A673 (cell line): ENCODE measurements at regions not wholly inside any gene's neighbourhood (a gene's known extent, or its start where the extent isn't known, plus 50 kb on each side); places are given as distances from the start of the nearest gene placed in this dataset.

Experiments
- BruUV-seq: library from RNA; stranded (reverse); fragments of 400-500 nt; replicated peaks from 2 replicates; lab custom pipeline; 2021; lab: Mats Ljungman, UMichigan
- CTCF ChIA-PET: fragments of 300-600 bp; sonication (Branson Sonifier 250); formaldehyde crosslinking; loops from one replicate; lab custom pipeline; 2022; ENCODE audit warnings: antibody characterized with exemption; lab: Charles Lee
- POLR2A ChIA-PET: fragments of 300-600 bp; sonication (Branson Sonifier 250); formaldehyde crosslinking; loops from one replicate; lab custom pipeline; 2022; ENCODE audit warnings: antibody characterized with exemption; ENCODE audit not compliant: low non-redundant PET; lab: Charles Lee
- DNase-seq: peaks from one replicate; pipeline ENCODE4 v3.0.0-alpha.2; 2015; ENCODE audit warnings: low spot score
- H3K27ac ChIP-seq: fragments of 200-600 bp; sonication (generic); 2 replicates; pipeline ENCODE4 v1.5.1; 2016; ENCODE audit warnings: mixed run types, low read depth, mild to moderate bottlenecking, mixed read lengths, antibody characterized with exemption, low read length; ENCODE audit not compliant: poor library complexity, severe bottlenecking
- H3K27me3 ChIP-seq: fragments of 200-600 bp; sonication (generic); replicated peaks from 2 replicates; pipeline ENCODE4 v1.6.1; 2017; ENCODE audit warnings: mixed run types, low read depth, mild to moderate bottlenecking, mixed read lengths, antibody characterized with exemption, low read length; ENCODE audit not compliant: insufficient read depth, poor library complexity
- H3K36me3 ChIP-seq: fragments of 200-600 bp; sonication (generic); 2 replicates; pipeline ENCODE4 v1.6.1; 2016; ENCODE audit warnings: mixed run types, mild to moderate bottlenecking, mixed read lengths, antibody characterized with exemption, low read length; ENCODE audit not compliant: insufficient read depth, poor library complexity, severe bottlenecking
- H3K4me1 ChIP-seq: fragments of 200-600 bp; sonication (generic); 2 replicates; pipeline ENCODE4 v1.6.1; 2017; ENCODE audit warnings: mixed run types, mild to moderate bottlenecking, mixed read lengths, antibody characterized with exemption, low read length; ENCODE audit not compliant: insufficient read depth, poor library complexity, severe bottlenecking
- H3K4me3 ChIP-seq: fragments of 200-600 bp; sonication (generic); 2 replicates; pipeline ENCODE4 v1.5.1; 2016; ENCODE audit warnings: low read depth, mixed run types, mild to moderate bottlenecking, mixed read lengths, low read length; ENCODE audit not compliant: poor library complexity, severe bottlenecking
- H3K9me3 ChIP-seq: fragments of 200-600 bp; sonication (generic); 2 replicates; pipeline ENCODE4 v1.6.1; 2016; ENCODE audit warnings: mixed run types, low read depth, mild to moderate bottlenecking, mixed read lengths, antibody characterized with exemption, low read length; ENCODE audit not compliant: poor library complexity, severe bottlenecking
- EZH2 ChIP-seq: fragments of 200-600 bp; sonication (generic); IDR thresholded peaks from 2 replicates; pipeline ENCODE4 v1.6.1; 2017; ENCODE audit warnings: borderline replicate concordance, low read depth, mild to moderate bottlenecking, mixed read lengths, antibody characterized with exemption, low read length; ENCODE audit not compliant: poor library complexity, severe bottlenecking
- intact Hi-C: fragments of 100-400 bp; cut with micrococcal nuclease; formaldehyde crosslinking; loops from one replicate; pipeline ENCODE4 v1.10.0; 2022; ENCODE audit not compliant: unreplicated experiment
- TF ChIP-seq, protein P1 (sequence below): fragments of 300-800, 200-600 bp; sonication (generic); conservative IDR thresholded peaks from 2 replicates; pipeline ENCODE4 v1.5.1; 2017; ENCODE audit warnings: low read depth, mild to moderate bottlenecking, antibody characterized with exemption, low read length, moderate library complexity, mixed read lengths

DNA sequence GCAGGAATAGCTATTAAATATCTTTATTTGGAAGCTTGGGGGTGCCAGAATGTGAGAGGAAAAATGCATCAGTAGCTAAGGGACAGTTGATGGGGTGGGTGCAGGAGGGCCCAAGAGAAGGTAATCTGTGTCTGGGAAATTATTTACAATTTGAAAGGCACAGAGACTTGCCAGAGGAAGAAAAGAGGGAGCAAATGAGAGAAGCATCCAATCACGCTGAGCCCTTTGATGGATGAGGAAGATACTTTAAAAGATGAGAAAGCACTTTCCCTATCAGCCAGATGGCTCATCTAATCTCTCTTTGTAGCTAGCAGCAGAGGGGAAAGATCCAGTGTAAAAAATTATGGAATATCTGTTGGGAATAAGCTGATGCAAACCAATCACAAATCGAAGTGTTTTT is 57.0 kb upstream of the ABCA1 start:
- POLR2A ChIA-PET = interaction anchor here (0.6 kb wide), 2 partner anchors 202 to 343 kb away, joined by 3 to 8 read pairs; no protein-coding TSS in a partner anchor
- no TSS peak for BruUV-seq
- CTCF ChIA-PET = no interaction called here

DNA sequence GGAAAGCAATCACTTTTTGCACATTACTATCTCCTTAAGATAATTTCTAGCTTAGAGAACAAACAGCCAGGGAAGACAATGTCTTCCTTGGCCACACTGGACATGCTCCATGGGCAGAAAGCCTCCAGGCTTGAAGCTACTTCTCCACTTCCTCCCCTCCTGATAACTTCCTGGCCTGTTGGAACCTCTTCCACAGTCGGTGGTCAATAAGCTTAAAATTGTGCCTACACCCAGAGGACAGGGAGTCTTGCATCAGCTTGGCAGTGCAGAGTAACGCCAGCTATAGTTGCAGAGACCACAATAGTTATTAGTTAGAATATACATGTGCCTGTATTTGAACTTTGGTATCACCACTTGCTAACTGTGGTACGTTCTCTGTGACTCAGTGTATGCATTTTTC is 58.1 kb upstream of the ABCA1 start:
- H3K36me3 ChIP-seq = no peaks in the 10 kb centered on the region
- H3K27me3 ChIP-seq = no peaks in the 10 kb centered on the region
- no peak overlapping the region for H3K27ac ChIP-seq
- H3K4me3 ChIP-seq = no peak overlapping the region
- ChIA-PET CTCF (no interaction called here), POLR2A (no interaction called here)
- no peaks in the 10 kb centered on the region for H3K9me3 ChIP-seq
- intact Hi-C loops = no loop called here
- no TSS peak for BruUV-seq
- no peak for DNase-seq
- peaks cover 8% of the 10 kb centered on the region for H3K4me1 ChIP-seq
- TF ChIP-seq EZH2 = no peak
- TF ChIP-seq, protein P1, sequence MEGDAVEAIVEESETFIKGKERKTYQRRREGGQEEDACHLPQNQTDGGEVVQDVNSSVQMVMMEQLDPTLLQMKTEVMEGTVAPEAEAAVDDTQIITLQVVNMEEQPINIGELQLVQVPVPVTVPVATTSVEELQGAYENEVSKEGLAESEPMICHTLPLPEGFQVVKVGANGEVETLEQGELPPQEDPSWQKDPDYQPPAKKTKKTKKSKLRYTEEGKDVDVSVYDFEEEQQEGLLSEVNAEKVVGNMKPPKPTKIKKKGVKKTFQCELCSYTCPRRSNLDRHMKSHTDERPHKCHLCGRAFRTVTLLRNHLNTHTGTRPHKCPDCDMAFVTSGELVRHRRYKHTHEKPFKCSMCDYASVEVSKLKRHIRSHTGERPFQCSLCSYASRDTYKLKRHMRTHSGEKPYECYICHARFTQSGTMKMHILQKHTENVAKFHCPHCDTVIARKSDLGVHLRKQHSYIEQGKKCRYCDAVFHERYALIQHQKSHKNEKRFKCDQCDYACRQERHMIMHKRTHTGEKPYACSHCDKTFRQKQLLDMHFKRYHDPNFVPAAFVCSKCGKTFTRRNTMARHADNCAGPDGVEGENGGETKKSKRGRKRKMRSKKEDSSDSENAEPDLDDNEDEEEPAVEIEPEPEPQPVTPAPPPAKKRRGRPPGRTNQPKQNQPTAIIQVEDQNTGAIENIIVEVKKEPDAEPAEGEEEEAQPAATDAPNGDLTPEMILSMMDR = no peak

More for the DNA sequence above, 57.0 kb upstream of the ABCA1 start:
- TF ChIP-seq, protein P1 = no peak
- TF ChIP-seq EZH2 = no peak
- Histone ChIP-seq H3K4me1 (no peaks in the 10 kb centered on the region), H3K36me3 (no peaks in the 10 kb centered on the region), H3K9me3 (no peaks in the 10 kb centered on the region), H3K27ac (no peak overlapping the region), H3K4me3 (no peak overlapping the region), H3K27me3 (no peaks in the 10 kb centered on the region)
- intact Hi-C loops = no loop called here
- DNase-seq = no peak

DNA sequence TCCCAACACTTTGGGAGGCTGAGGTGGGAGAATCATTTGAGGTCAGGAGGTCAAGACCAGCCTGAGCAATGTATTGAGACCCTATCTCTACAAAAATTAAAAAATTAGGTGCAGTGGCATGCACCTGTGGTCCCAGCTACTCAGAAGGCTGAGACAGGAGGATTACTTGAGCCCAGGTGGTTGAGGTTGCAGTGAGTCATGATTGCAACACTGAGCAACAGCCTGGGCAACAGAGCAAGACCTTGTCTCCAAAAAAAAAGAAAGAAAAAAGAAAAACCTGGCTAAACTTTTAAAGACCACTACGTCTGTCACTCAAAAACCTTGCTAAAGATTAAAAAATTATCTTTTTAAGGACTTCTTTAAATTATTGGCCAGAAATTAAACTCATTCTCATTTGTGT is 59.8 kb upstream of the ABCA1 start:
- TF ChIP-seq, protein P1 = no peak
- no peak for TF ChIP-seq EZH2
- Histone ChIP-seq H3K4me3 (no peak overlapping the region), H3K4me1 (peaks cover 18% of the 10 kb centered on the region), H3K36me3 (no peaks in the 10 kb centered on the region), H3K27me3 (no peaks in the 10 kb centered on the region), H3K9me3 (no peaks in the 10 kb centered on the region), H3K27ac (no peak overlapping the region)
- DNase-seq = no peak
- BruUV-seq = no TSS peak
- ChIA-PET POLR2A (no interaction called here), CTCF (no interaction called here)
- intact Hi-C loops = no loop called here
